ENCODE measurements at regions not wholly inside any gene's neighbourhood (a gene's known extent, or its start where the extent isn't known, plus 50 kb on each side); places are given as distances from the start of the nearest gene placed in this dataset.
"Not testable (repeated sequence)": the region's sequence is repeated elsewhere in the genome, so short reads cannot be mapped to it uniquely, and the experiment has no call there.

DNA sequence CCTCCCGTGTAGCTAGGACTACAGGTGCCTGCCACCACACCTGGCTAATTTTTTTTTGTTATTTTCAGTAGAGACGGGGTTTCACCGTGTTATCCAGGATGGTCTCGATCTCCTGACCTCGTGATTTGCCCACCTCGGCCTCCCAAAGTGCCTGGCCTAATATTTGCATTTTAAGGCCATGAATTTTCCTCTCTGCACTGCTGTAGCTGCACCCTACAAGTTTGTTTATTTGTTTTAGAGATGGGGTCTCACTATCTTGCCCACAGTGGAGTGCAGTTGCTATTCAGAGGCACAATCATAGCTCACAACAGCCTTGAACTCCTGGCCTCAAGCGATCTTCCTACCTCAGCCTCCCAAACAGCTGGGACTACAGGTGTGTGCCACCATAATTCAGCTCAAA is 59.8 kb upstream of the NBPF3 start:
- 65% methylated on average over 5 of the region's 7 CpGs for WGBS
- H3K4me1 ChIP-seq (ENCODE audit: control insufficient read depth, insufficient read depth, low read depth, low read length); H2BK120ac ChIP-seq (ENCODE audit: low read depth, low read length); H3K4me2 ChIP-seq (ENCODE audit: low read length, poor library complexity, severe bottlenecking); H3K14ac ChIP-seq (ENCODE audit: low read length in 2 of 2); H3K9ac ChIP-seq (ENCODE audit: low read length); H4K8ac ChIP-seq (ENCODE audit: low read length); H2AFZ ChIP-seq (ENCODE audit: low read depth, low read length); DNase-seq; H3K36me3 ChIP-seq (ENCODE audit: control insufficient read depth in 1 of 2, insufficient read depth in 2 of 2, low read depth in 1 of 2, low read length in 2 of 2); H2BK12ac ChIP-seq (ENCODE audit: low read length in 2 of 2); H2BK5ac ChIP-seq (ENCODE audit: low read depth, low read length, poor library complexity, severe bottlenecking); H4K91ac ChIP-seq (ENCODE audit: low read length); H3K79me1 ChIP-seq (replicated peaks; ENCODE audit: low read length, poor library complexity, severe bottlenecking); H3K4ac ChIP-seq (ENCODE audit: low read depth in 1 of 2, low read length in 2 of 2); H3K23ac ChIP-seq (ENCODE audit: low read length in 2 of 2); H3K27ac ChIP-seq (ENCODE audit: low read length, poor library complexity, severe bottlenecking); H3K18ac ChIP-seq (ENCODE audit: low read depth in 1 of 2, low read length in 2 of 2); H2BK15ac ChIP-seq (ENCODE audit: low read depth, poor library complexity, severe bottlenecking); H2AK5ac ChIP-seq (ENCODE audit: low read length, severe bottlenecking); H3K4me3 ChIP-seq (ENCODE audit: insufficient read depth in 1 of 2, low read depth in 1 of 2, low read length in 2 of 2): not testable (repeated sequence)
- Histone ChIP-seq H3K9me3 (ENCODE audit: control insufficient read depth, low read length) (peaks cover 22% of the 10 kb centered on the region), H3K27me3 (ENCODE audit: control insufficient read depth in 1 of 2, insufficient read depth in 1 of 2, low read length in 2 of 2) (peaks cover 12 to 47% of the 10 kb centered on the region in 2 experiments)

DNA sequence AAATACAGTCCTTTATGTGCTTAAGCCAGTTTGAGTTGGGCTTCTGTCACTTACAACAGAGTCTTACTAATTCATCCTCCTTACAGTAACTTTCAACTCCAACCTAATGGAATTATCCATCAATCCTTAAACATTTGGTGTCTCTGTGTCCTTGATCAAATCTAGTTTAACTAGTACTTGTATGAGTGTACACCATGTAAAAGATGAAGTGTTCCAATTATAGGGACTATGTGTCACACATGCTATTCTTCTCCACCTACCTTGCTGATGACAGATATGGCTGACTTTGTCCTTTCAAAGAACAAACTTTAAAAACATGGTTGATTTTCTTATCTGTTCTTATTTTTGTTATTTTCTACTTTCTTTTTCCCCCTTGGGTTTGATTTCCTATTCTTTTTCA is 60.4 kb upstream of the NBPF3 start:
- Histone ChIP-seq H3K9me3 (ENCODE audit: control insufficient read depth, low read length) (peaks cover 22% of the 10 kb centered on the region), H3K18ac (ENCODE audit: low read depth in 1 of 2, low read length in 2 of 2) (no peak overlapping the region), H3K14ac (ENCODE audit: low read length in 2 of 2) (no peak overlapping the region), H3K4me3 (ENCODE audit: insufficient read depth in 1 of 2, low read depth in 1 of 2, low read length in 2 of 2) (no peak overlapping the region), H2BK12ac (ENCODE audit: low read length in 2 of 2) (no peak overlapping the region), H2BK15ac (ENCODE audit: low read depth, poor library complexity, severe bottlenecking) (no peak overlapping the region), H3K27ac (ENCODE audit: low read length, poor library complexity, severe bottlenecking) (no peak overlapping the region), H2BK120ac (ENCODE audit: low read depth, low read length) (no peak overlapping the region), H3K27me3 (ENCODE audit: control insufficient read depth in 1 of 2, insufficient read depth in 1 of 2, low read length in 2 of 2) (peaks cover 12 to 41% of the 10 kb centered on the region in 2 experiments), H3K23ac (ENCODE audit: low read length in 2 of 2) (no peak overlapping the region), H4K8ac (ENCODE audit: low read length) (no peak overlapping the region), H2BK5ac (ENCODE audit: low read depth, low read length, poor library complexity, severe bottlenecking) (no peak overlapping the region), H2AFZ (ENCODE audit: low read depth, low read length) (no peak overlapping the region), H3K4ac (ENCODE audit: low read depth in 1 of 2, low read length in 2 of 2) (no peak overlapping the region), H2AK5ac (ENCODE audit: low read length, severe bottlenecking) (no peak overlapping the region), H3K4me1 (ENCODE audit: control insufficient read depth, insufficient read depth, low read depth, low read length) (no peaks in the 10 kb centered on the region), H3K36me3 (ENCODE audit: control insufficient read depth in 1 of 2, insufficient read depth in 2 of 2, low read depth in 1 of 2, low read length in 2 of 2) (no peaks in the 10 kb centered on the region), H3K4me2 (ENCODE audit: low read length, poor library complexity, severe bottlenecking) (no peak overlapping the region), H3K9ac (ENCODE audit: low read length) (no peak overlapping the region), H3K79me1 (replicated peaks; ENCODE audit: low read length, poor library complexity, severe bottlenecking) (no peaks in the 10 kb centered on the region), H4K91ac (ENCODE audit: low read length) (no peak overlapping the region)
- no peak for DNase-seq

DNA sequence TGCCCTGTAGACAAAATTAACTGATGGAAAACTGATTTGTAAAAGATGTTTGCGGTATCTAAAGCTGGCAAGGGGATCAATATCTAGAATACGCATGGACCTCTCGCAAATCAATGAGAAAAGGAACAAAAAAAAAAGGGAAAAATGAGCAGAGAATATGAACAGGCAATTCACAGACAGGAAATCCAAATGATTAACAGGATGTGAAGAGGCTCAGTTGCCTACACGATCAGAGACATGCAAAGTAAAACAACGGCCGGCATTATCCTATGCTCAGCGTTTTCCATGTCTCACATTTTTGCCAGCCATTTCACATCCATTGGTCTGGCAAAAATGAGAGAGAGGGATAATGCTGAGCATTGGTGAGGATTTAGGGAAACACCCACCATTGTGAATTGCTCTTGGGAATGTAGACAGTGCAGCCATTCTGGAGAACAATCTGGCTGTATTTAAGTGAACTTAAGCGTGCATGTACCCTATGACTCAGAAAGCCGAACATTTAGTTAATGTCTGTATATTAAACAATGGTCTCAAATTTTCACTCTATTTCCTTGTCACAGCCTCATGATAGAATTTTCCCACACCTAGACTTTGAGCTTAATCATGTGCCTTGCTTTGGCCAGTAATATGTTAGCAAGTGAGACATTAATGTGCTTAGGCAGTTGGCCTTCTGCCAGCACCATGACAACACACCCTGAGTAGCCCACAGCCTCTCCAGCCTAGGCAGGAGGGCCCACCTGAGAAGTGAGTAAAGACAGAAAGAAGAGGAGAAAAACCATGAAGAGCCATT is 61.0 kb upstream of the NBPF3 start:
- no peak for DNase-seq
- Histone ChIP-seq H3K9me3 (ENCODE audit: control insufficient read depth, low read length) (peaks cover 22% of the 10 kb centered on the region), H3K23ac (ENCODE audit: low read length in 2 of 2) (no peak overlapping the region), H3K14ac (ENCODE audit: low read length in 2 of 2) (no peak overlapping the region), H3K4me3 (ENCODE audit: insufficient read depth in 1 of 2, low read depth in 1 of 2, low read length in 2 of 2) (no peak overlapping the region), H2BK15ac (ENCODE audit: low read depth, poor library complexity, severe bottlenecking) (no peak overlapping the region), H3K36me3 (ENCODE audit: control insufficient read depth in 1 of 2, insufficient read depth in 2 of 2, low read depth in 1 of 2, low read length in 2 of 2) (no peaks in the 10 kb centered on the region), H3K79me1 (replicated peaks; ENCODE audit: low read length, poor library complexity, severe bottlenecking) (no peaks in the 10 kb centered on the region), H2AK5ac (ENCODE audit: low read length, severe bottlenecking) (no peak overlapping the region), H3K27me3 (ENCODE audit: control insufficient read depth in 1 of 2, insufficient read depth in 1 of 2, low read length in 2 of 2) (peaks cover 6 to 34% of the 10 kb centered on the region in 2 experiments), H2AFZ (ENCODE audit: low read depth, low read length) (no peak overlapping the region), H3K4me2 (ENCODE audit: low read length, poor library complexity, severe bottlenecking) (no peak overlapping the region), H2BK120ac (ENCODE audit: low read depth, low read length) (no peak overlapping the region), H2BK12ac (ENCODE audit: low read length in 2 of 2) (no peak overlapping the region), H3K4me1 (ENCODE audit: control insufficient read depth, insufficient read depth, low read depth, low read length) (no peaks in the 10 kb centered on the region), H3K4ac (ENCODE audit: low read depth in 1 of 2, low read length in 2 of 2) (no peak overlapping the region), H4K91ac (ENCODE audit: low read length) (no peak overlapping the region), H3K18ac (ENCODE audit: low read depth in 1 of 2, low read length in 2 of 2) (no peak overlapping the region), H3K27ac (ENCODE audit: low read length, poor library complexity, severe bottlenecking) (no peak overlapping the region), H4K8ac (ENCODE audit: low read length) (no peak overlapping the region), H2BK5ac (ENCODE audit: low read depth, low read length, poor library complexity, severe bottlenecking) (no peak overlapping the region), H3K9ac (ENCODE audit: low read length) (no peak overlapping the region)
- 96% methylated on average over 9 of the region's 9 CpGs for WGBS

DNA sequence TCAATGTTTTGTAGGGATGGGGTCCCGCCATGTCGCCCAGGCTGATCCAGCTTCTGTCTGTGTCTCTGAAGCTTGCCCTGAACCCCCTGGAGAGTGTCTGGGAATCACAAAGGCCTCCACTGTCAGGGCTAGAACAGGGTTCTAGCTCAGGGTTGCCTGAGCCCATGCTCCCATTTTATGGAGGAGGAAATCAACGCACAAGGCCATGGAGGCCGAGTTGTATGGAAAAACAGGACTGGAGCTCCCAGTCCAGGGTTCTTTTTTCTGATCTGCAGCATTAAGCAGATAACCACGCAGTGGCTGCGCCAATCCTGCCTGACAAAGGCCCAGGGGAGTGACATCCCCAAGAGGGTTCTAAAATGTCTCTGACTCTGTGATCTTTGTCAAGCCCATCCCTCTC is 67.6 kb upstream of the NBPF3 start:
- no peaks in the 10 kb centered on the region for H3K4me1 ChIP-seq (ENCODE audit: control insufficient read depth, insufficient read depth, low read depth, low read length)
- H3K14ac ChIP-seq (ENCODE audit: low read length in 2 of 2): no peak overlapping the region
- no peaks in the 10 kb centered on the region for H3K79me1 ChIP-seq (replicated peaks; ENCODE audit: low read length, poor library complexity, severe bottlenecking)
- H2BK12ac ChIP-seq (ENCODE audit: low read length in 2 of 2): no peak overlapping the region
- H2BK15ac ChIP-seq (ENCODE audit: low read depth, poor library complexity, severe bottlenecking): no peak overlapping the region
- H2BK5ac ChIP-seq (ENCODE audit: low read depth, low read length, poor library complexity, severe bottlenecking): no peak overlapping the region
- DNase-seq: no peak
- H3K36me3 ChIP-seq (ENCODE audit: control insufficient read depth in 1 of 2, insufficient read depth in 2 of 2, low read depth in 1 of 2, low read length in 2 of 2): no peaks in the 10 kb centered on the region
- no peaks in the 10 kb centered on the region for H3K9me3 ChIP-seq (ENCODE audit: control insufficient read depth, low read length)
- no peak overlapping the region for H3K9ac ChIP-seq (ENCODE audit: low read length)
- H3K27me3 ChIP-seq (ENCODE audit: control insufficient read depth in 1 of 2, insufficient read depth in 1 of 2, low read length in 2 of 2): peaks cover 0 to 3% of the 10 kb centered on the region in 2 experiments
- no peak overlapping the region for H2AK5ac ChIP-seq (ENCODE audit: low read length, severe bottlenecking)
- H4K91ac ChIP-seq (ENCODE audit: low read length): no peak overlapping the region
- H3K4me3 ChIP-seq (ENCODE audit: insufficient read depth in 1 of 2, low read depth in 1 of 2, low read length in 2 of 2): no peak overlapping the region
- no peak overlapping the region for H3K4me2 ChIP-seq (ENCODE audit: low read length, poor library complexity, severe bottlenecking)
- no peak overlapping the region for H3K23ac ChIP-seq (ENCODE audit: low read length in 2 of 2)
- no peak overlapping the region for H3K4ac ChIP-seq (ENCODE audit: low read depth in 1 of 2, low read length in 2 of 2)
- H2BK120ac ChIP-seq (ENCODE audit: low read depth, low read length): no peak overlapping the region
- WGBS: 95% methylated on average over 6 of the region's 6 CpGs
- H3K18ac ChIP-seq (ENCODE audit: low read depth in 1 of 2, low read length in 2 of 2): no peak overlapping the region
- H2AFZ ChIP-seq (ENCODE audit: low read depth, low read length): no peak overlapping the region
- H3K27ac ChIP-seq (ENCODE audit: low read length, poor library complexity, severe bottlenecking): no peak overlapping the region
- no peak overlapping the region for H4K8ac ChIP-seq (ENCODE audit: low read length)

Data from mesenchymal stem cell (in vitro differentiated cells and primary cell).